CD14-positive monocyte (primary cell): ENCODE measurements at regions not wholly inside any gene's neighbourhood (a gene's known extent, or its start where the extent isn't known, plus 50 kb on each side); places are given as distances from the start of the nearest gene placed in this dataset.
A peak's percentile ranks its signal among the peaks of the same experiment; 100 is the strongest.

Source experiments
- DNase-seq, 3 donors: peaks; one replicate each; pipeline ENCODE4 v3.0.0-alpha.2; 2011 to 2022
- H2AFZ ChIP-seq: 2 replicates; pipeline ENCODE4 v1.6.0; 2012; ENCODE audit warnings: mild to moderate bottlenecking, low read depth, low read length, inconsistent platforms; ENCODE audit not compliant: insufficient read depth, poor library complexity, severe bottlenecking
- H3K27ac ChIP-seq, 2 donors: 1 replicate in 1 of 2; 2 replicates in 1 of 2; pipeline ENCODE4 v1.5.1; 2012 to 2013; ENCODE audit warnings: low read length in 2 of 2, control low read depth in 1 of 2, inconsistent platforms in 1 of 2, low read depth in 1 of 2, mild to moderate bottlenecking in 1 of 2
- H3K27me3 ChIP-seq, 2 donors: one replicate each; pipeline versions ENCODE4 v1.6.0 to v1.6.1; 2011 to 2013; ENCODE audit warnings: low read length in 2 of 2; ENCODE audit not compliant: control insufficient read depth in 2 of 2, insufficient read depth in 2 of 2
- H3K36me3 ChIP-seq, 2 donors: replicated peaks in 1 of 2; 1 replicate in 1 of 2; 2 replicates in 1 of 2; pipeline versions ENCODE4 v1.5.1 to v1.6.1; 2012 to 2013; ENCODE audit warnings: low read length in 2 of 2, control low read depth in 1 of 2, inconsistent platforms in 1 of 2, mild to moderate bottlenecking in 1 of 2; ENCODE audit not compliant: insufficient read depth in 2 of 2, control insufficient read depth in 1 of 2
- H3K4me1 ChIP-seq, 2 donors: 1 replicate in 1 of 2; 2 replicates in 1 of 2; pipeline versions ENCODE4 v1.5.1 to v1.6.1; 2012 to 2013; ENCODE audit warnings: low read length in 2 of 2, control low read depth in 1 of 2, inconsistent platforms in 1 of 2, mild to moderate bottlenecking in 1 of 2, moderate library complexity in 1 of 2; ENCODE audit not compliant: insufficient read depth in 2 of 2, control insufficient read depth in 1 of 2
- H3K4me2 ChIP-seq: replicated peaks from 2 replicates; pipeline ENCODE3; 2012; ENCODE audit warnings: low read length, moderate library complexity, mild to moderate bottlenecking; ENCODE audit not compliant: poor library complexity, severe bottlenecking; ENCODE audit errors: extremely low read depth
- H3K4me3 ChIP-seq, 3 experiments: fragments of 200-600 bp in 1 of 3; sonication (generic) in 1 of 3; replicated peaks in 1 of 3; 1 replicate in 2 of 3; 2 replicates in 1 of 3; pipeline ENCODE4 v1.5.1; 2011 to 2013; ENCODE audit warnings: low read length in 3 of 3, mild to moderate bottlenecking in 3 of 3, control low read depth in 2 of 3, low read depth in 2 of 3, inconsistent platforms in 1 of 3, moderate library complexity in 1 of 3
- H3K79me2 ChIP-seq: 2 replicates; pipeline ENCODE4 v1.6.0; 2012; ENCODE audit warnings: mild to moderate bottlenecking, control low read depth, inconsistent platforms, low read length, moderate library complexity; ENCODE audit not compliant: insufficient read depth
- H3K9ac ChIP-seq: 2 replicates; pipeline ENCODE4 v1.6.0; 2017; ENCODE audit warnings: low read length, mild to moderate bottlenecking; ENCODE audit not compliant: insufficient read depth, poor library complexity, severe bottlenecking
- H3K9me3 ChIP-seq, 2 donors: replicated peaks in 1 of 2; 1 replicate in 1 of 2; 2 replicates in 1 of 2; pipeline versions ENCODE4 v1.5.1 to v1.6.1; 2012 to 2013; ENCODE audit warnings: low read length in 2 of 2, control low read depth in 1 of 2; ENCODE audit not compliant: control insufficient read depth in 1 of 2, insufficient read depth in 1 of 2
- H4K20me1 ChIP-seq: 2 replicates; pipeline ENCODE4 v1.6.0; 2012; ENCODE audit warnings: mild to moderate bottlenecking, low read length, control low read depth, moderate library complexity; ENCODE audit not compliant: insufficient read depth
- H3K27ac Mint-ChIP-seq, 7 donors: one replicate each; pipeline ENCODE4 v1.8.0; 2020; ENCODE audit warnings: mild to moderate bottlenecking in 7 of 7, mixed read lengths in 7 of 7, moderate library complexity in 6 of 7, inconsistent platforms in 2 of 7
- H3K27me3 Mint-ChIP-seq, 3 donors: one replicate each; pipeline ENCODE4 v1.8.0; 2021 to 2022; ENCODE audit warnings: low read depth in 3 of 3, mild to moderate bottlenecking in 3 of 3, mixed read lengths in 3 of 3, moderate library complexity in 3 of 3, inconsistent platforms in 1 of 3
- H3K36me3 Mint-ChIP-seq, 2 donors: one replicate each; pipeline ENCODE4 v1.8.0; 2020; ENCODE audit warnings: mixed read lengths in 2 of 2, inconsistent platforms in 1 of 2, mild to moderate bottlenecking in 1 of 2
- H3K4me1 Mint-ChIP-seq: one replicate; pipeline ENCODE4 v1.8.0; 2020; ENCODE audit warnings: mild to moderate bottlenecking, mixed read lengths
- H3K4me3 Mint-ChIP-seq, 2 donors: one replicate each; pipeline ENCODE4 v1.8.0; 2020; ENCODE audit warnings: mild to moderate bottlenecking in 2 of 2, mixed read lengths in 2 of 2, moderate library complexity in 1 of 2
- H3K9me3 Mint-ChIP-seq, 7 donors: one replicate each; pipeline ENCODE4 v1.8.0; 2020 to 2022; ENCODE audit warnings: mixed read lengths in 7 of 7, mild to moderate bottlenecking in 6 of 7, moderate library complexity in 6 of 7, inconsistent platforms in 2 of 7
- WGBS: methylation state at CpG from one replicate; pipeline ENCODE4 v1.1.5; 2013; ENCODE audit warnings: missing lambda C conversion rate; ENCODE audit not compliant: insufficient coverage; 5-methylcytosine and 5-hydroxymethylcytosine counted together
- intact Hi-C, 2 donors: fragments of 100-400 bp; cut with micrococcal nuclease; formaldehyde crosslinking; loops; one replicate each; pipeline versions ENCODE4 v1.15.0 to v1.15.1; 2023
- TF ChIP-seq, protein P1 (sequence below): fragments of 200-600 bp; IDR thresholded peaks from one replicate; pipeline ENCODE4 v1.8.0; 2022; ENCODE audit warnings: antibody characterized with exemption, mild to moderate bottlenecking

DNA sequence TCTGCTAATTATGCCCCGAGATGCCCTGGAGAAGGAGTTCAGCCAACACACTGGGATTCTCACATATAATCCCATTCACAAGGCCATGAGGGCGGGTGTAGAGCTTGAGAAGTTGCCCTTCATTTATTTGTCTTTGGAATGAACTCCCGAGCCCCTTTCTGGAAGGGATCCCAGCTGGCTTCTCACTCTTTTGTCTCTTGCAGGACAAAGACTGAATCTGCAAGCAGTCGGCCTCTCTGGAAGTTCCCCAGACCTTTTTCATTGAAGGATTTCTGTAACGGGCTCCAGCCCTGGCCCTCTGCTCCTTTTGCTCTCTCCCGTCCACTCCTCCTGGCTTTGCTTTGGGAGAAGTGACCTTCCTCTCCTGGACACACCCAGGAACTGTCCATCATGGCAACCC lies 163.3 kb upstream of the SFSWAP start:
- H3K4me2 ChIP-seq, result no peak overlapping the region
- intact Hi-C loops, result no loop called here
- WGBS, result 87% methylated on average over 5 of the region's 6 CpGs
- no peaks in the 10 kb centered on the region for H3K4me1 ChIP-seq
- H3K9me3 ChIP-seq, result peaks cover 0 to 5% of the 10 kb centered on the region in 2 donors
- no peaks in the 10 kb centered on the region for H3K79me2 ChIP-seq
- H3K9ac ChIP-seq, result no peak overlapping the region
- TF ChIP-seq, protein P1, sequence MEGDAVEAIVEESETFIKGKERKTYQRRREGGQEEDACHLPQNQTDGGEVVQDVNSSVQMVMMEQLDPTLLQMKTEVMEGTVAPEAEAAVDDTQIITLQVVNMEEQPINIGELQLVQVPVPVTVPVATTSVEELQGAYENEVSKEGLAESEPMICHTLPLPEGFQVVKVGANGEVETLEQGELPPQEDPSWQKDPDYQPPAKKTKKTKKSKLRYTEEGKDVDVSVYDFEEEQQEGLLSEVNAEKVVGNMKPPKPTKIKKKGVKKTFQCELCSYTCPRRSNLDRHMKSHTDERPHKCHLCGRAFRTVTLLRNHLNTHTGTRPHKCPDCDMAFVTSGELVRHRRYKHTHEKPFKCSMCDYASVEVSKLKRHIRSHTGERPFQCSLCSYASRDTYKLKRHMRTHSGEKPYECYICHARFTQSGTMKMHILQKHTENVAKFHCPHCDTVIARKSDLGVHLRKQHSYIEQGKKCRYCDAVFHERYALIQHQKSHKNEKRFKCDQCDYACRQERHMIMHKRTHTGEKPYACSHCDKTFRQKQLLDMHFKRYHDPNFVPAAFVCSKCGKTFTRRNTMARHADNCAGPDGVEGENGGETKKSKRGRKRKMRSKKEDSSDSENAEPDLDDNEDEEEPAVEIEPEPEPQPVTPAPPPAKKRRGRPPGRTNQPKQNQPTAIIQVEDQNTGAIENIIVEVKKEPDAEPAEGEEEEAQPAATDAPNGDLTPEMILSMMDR, result no peak
- Mint-ChIP-seq H3K4me3 (no peak overlapping the region), H3K36me3 (no peaks in the 10 kb centered on the region), H3K9me3 (peaks cover 0 to 7% (median 0%) of the 10 kb centered on the region in 7 donors), H3K27ac (peak overlapping the region in 2 of 7 donors; percentile 40 to 69), H3K27me3 (peaks cover 1 to 6% (median 2%) of the 10 kb centered on the region in 3 donors), H3K4me1 (no peaks in the 10 kb centered on the region)
- no peaks in the 10 kb centered on the region for H3K27me3 ChIP-seq
- H3K4me3 ChIP-seq, result no peak overlapping the region
- no peaks in the 10 kb centered on the region for H4K20me1 ChIP-seq
- H3K27ac ChIP-seq, result no peak overlapping the region
- H3K36me3 ChIP-seq, result no peaks in the 10 kb centered on the region
- no peak overlapping the region for H2AFZ ChIP-seq
- DNase-seq, result no peak

DNA sequence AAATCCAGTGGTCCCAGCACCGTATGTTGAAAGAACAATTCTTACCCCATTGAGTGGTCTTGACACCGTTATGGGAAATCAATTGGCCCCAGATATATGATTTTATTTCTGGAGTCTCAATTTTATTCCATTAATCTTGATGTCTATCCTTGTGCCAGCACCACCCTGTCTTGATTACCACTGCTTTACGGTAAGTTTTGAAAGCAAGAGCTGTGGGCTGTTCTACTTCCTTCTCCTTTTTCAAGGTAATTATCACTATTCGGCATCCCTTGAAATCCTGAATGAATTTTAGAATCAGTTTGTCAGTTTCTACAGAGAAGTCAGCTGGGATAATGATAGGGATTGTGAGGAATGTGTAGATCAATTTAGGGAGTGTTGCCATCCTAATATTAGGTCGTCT lies 160.8 kb upstream of the SFSWAP start:
- Histone ChIP-seq H3K4me1 (no peaks in the 10 kb centered on the region), H3K36me3 (no peaks in the 10 kb centered on the region), H4K20me1 (no peaks in the 10 kb centered on the region), H2AFZ (no peak overlapping the region), H3K4me2 (no peak overlapping the region), H3K4me3 (no peak overlapping the region), H3K9me3 (no peaks in the 10 kb centered on the region), H3K27ac (no peak overlapping the region), H3K9ac (no peak overlapping the region), H3K27me3 (no peaks in the 10 kb centered on the region), H3K79me2 (no peaks in the 10 kb centered on the region)
- Mint-ChIP-seq H3K27ac (no peak overlapping the region), H3K36me3 (no peaks in the 10 kb centered on the region), H3K9me3 (peaks cover 0 to 3% (median 0%) of the 10 kb centered on the region in 7 donors), H3K27me3 (peaks cover 0 to 6% (median 0%) of the 10 kb centered on the region in 3 donors), H3K4me1 (no peaks in the 10 kb centered on the region), H3K4me3 (no peak overlapping the region)
- intact Hi-C loops, result no loop called here
- WGBS, result no CpG with 5 or more reads among the region's 5 CpGs
- TF ChIP-seq, protein P1, result no peak
- no peak for DNase-seq
